BJ (cell line): ENCODE measurements at regions not wholly inside any gene's neighbourhood (a gene's known extent, or its start where the extent isn't known, plus 50 kb on each side); places are given as distances from the start of the nearest gene placed in this dataset.

Experiments used
- CTCF ChIA-PET: fragments of 350-600 bp; formaldehyde crosslinking; extraction: SDS; loops from one replicate; lab custom pipeline; 2021; ENCODE audit warnings: antibody characterized with exemption, inconsistent platforms; lab: Yijun Ruan, JAX
- POLR2A ChIA-PET: fragments of 300-600 bp; sonication (Branson Sonifier 250); formaldehyde crosslinking; extraction: SDS; loops from one replicate; lab custom pipeline; 2021; ENCODE audit warnings: antibody characterized with exemption; lab: Charles Lee
- DNase-seq: peaks from one replicate; pipeline ENCODE4 v3.0.0-alpha.2; 2011; ENCODE audit warnings: low read depth
- H3K27me3 ChIP-seq: 2 replicates; pipeline ENCODE4 v1.6.0; 2011; ENCODE audit warnings: low read length; ENCODE audit not compliant: control insufficient read depth, insufficient read depth
- H3K36me3 ChIP-seq: 2 replicates; pipeline ENCODE4 v1.5.1; 2011; ENCODE audit warnings: low read length; ENCODE audit not compliant: control insufficient read depth, insufficient read depth
- H3K4me3 ChIP-seq: 2 replicates; pipeline ENCODE4 v1.5.1; 2011; ENCODE audit warnings: low read depth, mild to moderate bottlenecking, control low read depth, low read length
- TF ChIP-seq, protein P1 (sequence below): IDR thresholded peaks from 2 replicates; pipeline ENCODE4 v1.5.1; 2011; ENCODE audit warnings: low read depth, mild to moderate bottlenecking, control low read depth, inconsistent platforms, low read length, moderate library complexity; ENCODE audit not compliant: insufficient read depth

DNA sequence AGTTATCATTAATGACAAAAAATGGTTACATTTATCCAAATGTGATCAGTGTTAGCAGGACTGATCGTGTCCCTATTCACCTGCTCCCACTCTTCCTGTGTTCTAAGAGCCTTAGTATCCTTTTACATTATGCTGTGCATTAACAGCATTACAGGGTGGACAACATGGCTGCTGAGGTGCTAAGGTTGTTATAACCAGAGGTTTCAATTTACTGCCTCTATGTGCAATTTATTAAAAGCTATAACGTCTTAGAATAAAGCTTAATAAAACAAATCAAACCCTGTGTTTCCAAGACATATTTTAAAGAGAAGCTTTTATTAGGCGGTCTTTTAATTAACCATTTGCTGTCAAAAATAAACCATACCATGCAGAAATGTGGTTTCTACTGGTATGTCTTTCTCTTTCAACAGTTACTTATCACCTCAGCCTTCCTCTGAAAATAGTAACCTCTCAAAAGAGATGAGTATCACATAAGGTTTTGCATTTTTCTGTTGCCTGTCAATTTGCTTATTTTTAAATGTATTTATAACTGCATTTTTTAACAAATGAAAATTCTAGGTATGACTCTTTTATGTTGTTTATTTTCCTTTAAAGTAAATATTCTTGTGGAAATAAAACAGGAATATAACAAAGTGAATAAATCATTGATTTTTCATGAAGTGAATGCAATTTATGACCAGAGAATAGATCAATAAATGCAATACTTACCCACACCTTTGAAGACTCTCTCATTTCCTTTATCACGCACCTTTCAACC, 849.8 kb upstream of the SORCS1 start:
- no peak for DNase-seq
- Histone ChIP-seq H3K4me3 (no peak overlapping the region), H3K36me3 (no peaks in the 10 kb centered on the region), H3K27me3 (no peaks in the 10 kb centered on the region)
- ChIA-PET POLR2A (no interaction called here), CTCF (no interaction called here)
- TF ChIP-seq, protein P1, sequence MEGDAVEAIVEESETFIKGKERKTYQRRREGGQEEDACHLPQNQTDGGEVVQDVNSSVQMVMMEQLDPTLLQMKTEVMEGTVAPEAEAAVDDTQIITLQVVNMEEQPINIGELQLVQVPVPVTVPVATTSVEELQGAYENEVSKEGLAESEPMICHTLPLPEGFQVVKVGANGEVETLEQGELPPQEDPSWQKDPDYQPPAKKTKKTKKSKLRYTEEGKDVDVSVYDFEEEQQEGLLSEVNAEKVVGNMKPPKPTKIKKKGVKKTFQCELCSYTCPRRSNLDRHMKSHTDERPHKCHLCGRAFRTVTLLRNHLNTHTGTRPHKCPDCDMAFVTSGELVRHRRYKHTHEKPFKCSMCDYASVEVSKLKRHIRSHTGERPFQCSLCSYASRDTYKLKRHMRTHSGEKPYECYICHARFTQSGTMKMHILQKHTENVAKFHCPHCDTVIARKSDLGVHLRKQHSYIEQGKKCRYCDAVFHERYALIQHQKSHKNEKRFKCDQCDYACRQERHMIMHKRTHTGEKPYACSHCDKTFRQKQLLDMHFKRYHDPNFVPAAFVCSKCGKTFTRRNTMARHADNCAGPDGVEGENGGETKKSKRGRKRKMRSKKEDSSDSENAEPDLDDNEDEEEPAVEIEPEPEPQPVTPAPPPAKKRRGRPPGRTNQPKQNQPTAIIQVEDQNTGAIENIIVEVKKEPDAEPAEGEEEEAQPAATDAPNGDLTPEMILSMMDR, result no peak

DNA sequence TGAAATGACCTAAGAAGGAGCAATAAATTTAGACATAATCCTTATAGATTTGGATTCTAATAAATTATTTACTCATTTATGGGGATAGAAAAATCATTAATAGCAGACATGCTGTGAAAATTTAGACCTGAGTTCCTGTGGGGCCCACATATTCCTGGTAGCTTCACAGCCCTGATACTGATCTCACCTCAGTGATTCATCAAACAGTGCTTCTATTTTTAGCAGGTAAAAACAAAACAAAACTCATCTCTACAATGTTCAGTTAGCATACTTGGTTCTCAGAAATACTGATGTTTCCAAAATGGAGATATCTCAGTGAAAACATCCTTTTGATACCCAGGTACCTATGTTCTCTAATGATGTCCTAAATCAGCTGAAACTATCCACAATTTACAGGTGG, 841.1 kb upstream of the SORCS1 start:
- POLR2A ChIA-PET, result no interaction called here
- H3K4me3 ChIP-seq, result no peak overlapping the region
- H3K27me3 ChIP-seq, result no peaks in the 10 kb centered on the region
- no peak for DNase-seq
- no peaks in the 10 kb centered on the region for H3K36me3 ChIP-seq
- CTCF ChIA-PET, result no interaction called here
- TF ChIP-seq, protein P1, result no peak

DNA sequence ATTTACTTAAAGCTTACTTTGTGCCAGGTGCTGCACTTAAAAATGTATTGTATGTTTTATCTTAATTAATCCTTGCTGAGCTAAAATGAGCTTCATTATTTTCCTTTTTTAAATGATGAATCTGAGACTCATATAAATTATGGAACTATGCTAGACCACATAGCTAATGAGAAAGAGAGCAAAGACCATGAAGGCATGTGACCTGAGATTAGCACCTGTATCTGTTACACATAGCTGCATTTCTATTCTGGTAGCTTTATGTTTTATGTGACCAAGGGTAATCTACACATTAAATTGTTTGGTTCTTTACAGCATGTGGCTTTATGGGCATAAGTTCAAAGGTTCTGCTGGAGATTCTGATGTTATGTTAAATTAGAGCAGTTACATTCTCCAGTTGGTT, 839.1 kb upstream of the SORCS1 start:
- ChIA-PET CTCF (no interaction called here), POLR2A (no interaction called here)
- DNase-seq, result no peak
- Histone ChIP-seq H3K36me3 (no peaks in the 10 kb centered on the region), H3K27me3 (no peaks in the 10 kb centered on the region), H3K4me3 (no peak overlapping the region)
- TF ChIP-seq, protein P1, result no peak

DNA sequence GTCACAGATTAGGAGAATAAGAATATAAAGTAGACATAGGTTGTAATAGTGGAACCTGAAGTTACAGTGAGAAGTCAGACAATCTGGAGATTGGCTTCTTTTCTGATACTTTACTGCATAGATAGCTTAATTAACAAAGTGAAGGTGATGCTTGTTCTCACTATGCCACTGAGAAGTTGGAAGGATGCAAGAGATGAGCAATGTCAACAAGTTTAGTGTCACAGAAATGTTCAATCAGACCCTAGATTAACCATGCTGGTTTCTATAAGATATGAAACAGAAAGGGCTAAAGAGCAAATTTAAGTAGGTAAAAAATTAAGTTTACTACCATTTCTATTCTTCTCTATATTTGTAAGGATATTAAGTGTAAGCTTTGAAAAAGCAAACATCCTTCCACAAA, 838.6 kb upstream of the SORCS1 start:
- ChIA-PET CTCF (no interaction called here), POLR2A (no interaction called here)
- Histone ChIP-seq H3K36me3 (no peaks in the 10 kb centered on the region), H3K27me3 (no peaks in the 10 kb centered on the region), H3K4me3 (no peak overlapping the region)
- DNase-seq, result no peak
- TF ChIP-seq, protein P1, result no peak

DNA sequence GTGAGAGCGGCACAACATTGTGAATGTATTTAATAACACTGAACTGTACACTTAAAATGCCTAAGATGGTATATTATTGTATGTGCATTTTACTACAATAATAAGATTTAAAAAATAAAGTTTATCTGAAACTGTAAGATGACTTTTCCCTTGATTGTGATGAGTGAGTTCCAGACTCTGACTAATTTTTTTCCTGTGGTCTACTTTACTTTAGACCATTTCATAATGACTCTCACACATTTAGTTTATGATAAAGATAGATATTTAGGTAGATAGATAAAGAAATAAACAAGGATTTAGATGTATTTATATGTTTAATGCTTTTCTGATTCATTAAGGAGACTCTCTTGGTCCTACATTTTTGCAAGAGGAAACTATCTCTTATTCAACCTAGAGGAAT, 835.9 kb upstream of the SORCS1 start:
- ChIA-PET POLR2A (no interaction called here), CTCF (no interaction called here)
- no peak for DNase-seq
- no peak overlapping the region for H3K4me3 ChIP-seq
- TF ChIP-seq, protein P1, result no peak
- no peaks in the 10 kb centered on the region for H3K27me3 ChIP-seq
- H3K36me3 ChIP-seq, result no peaks in the 10 kb centered on the region
